ENCODE measurements at regions not wholly inside any gene's neighbourhood (a gene's known extent, or its start where the extent isn't known, plus 50 kb on each side); places are given as distances from the start of the nearest gene placed in this dataset.

DNA sequence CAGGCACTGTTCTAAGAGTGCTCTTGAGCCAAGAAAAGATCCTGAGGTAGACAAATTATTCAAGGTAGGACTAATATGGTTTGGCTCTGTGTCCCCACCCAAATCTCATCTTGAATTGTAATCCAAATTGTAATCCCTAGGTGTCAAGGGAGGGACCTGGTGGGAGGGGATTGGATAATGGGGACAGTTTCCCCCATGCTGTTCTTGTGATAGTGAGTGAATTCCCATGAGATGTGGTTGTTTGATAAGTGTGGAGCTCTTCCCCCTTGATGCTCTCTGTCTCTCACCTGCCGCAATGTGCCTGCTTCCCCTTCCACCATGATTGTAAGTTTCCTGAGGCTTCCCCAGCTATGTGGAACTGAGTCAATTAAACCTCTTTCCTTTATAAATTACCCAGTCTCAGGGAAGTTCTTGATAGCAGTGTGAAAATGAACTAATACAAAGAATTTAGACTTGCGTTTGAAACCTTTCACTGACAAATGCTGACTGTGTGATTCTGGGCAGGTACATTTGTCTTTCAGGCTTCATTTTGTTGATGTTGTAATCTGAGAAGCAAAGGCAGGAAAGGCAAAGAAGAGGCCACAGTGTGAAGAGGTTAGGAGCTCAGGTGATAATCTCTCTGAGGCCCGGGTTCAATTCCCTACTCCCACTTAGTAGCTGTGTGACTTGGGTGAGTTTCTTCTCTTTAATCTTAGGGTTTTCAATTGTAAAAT lies 115.8 kb upstream of the PAX6 start:
- H3K79me2 ChIP-seq (ENCODE audit: insufficient read depth, low read length): no peaks in the 10 kb centered on the region

DNA sequence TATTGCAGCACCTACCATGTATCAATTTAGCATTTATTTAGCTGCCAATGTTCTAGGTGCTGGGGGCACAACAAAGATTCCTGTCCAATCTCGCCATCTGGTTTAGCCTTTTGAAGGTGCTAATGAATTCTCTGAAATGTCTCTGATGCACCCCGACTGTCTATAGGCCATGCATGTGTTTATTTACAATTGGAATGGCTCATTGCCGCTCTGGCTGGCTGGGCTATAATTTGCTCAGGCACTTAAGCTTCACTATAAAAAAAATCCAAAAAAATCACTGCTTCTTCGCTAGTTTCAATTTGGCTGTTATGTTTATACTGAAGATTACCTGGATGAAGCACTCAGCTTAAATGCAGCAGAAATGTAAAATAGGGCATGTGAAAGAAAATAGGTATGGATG lies 115.0 kb upstream of the PAX6 start:
- Histone ChIP-seq H4K20me1 (ENCODE audit: low read depth, low read length) (no peaks in the 10 kb centered on the region), H3K9ac (ENCODE audit: low read length) (no peak overlapping the region)
- TF ChIP-seq, protein P1, sequence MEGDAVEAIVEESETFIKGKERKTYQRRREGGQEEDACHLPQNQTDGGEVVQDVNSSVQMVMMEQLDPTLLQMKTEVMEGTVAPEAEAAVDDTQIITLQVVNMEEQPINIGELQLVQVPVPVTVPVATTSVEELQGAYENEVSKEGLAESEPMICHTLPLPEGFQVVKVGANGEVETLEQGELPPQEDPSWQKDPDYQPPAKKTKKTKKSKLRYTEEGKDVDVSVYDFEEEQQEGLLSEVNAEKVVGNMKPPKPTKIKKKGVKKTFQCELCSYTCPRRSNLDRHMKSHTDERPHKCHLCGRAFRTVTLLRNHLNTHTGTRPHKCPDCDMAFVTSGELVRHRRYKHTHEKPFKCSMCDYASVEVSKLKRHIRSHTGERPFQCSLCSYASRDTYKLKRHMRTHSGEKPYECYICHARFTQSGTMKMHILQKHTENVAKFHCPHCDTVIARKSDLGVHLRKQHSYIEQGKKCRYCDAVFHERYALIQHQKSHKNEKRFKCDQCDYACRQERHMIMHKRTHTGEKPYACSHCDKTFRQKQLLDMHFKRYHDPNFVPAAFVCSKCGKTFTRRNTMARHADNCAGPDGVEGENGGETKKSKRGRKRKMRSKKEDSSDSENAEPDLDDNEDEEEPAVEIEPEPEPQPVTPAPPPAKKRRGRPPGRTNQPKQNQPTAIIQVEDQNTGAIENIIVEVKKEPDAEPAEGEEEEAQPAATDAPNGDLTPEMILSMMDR (IDR thresholded peaks at IDR 0.05; ENCODE audit: insufficient read depth, low read length, poor library complexity, severe bottlenecking): no peak
- no peak for TF ChIP-seq EZH2phosphoT487 (conservative IDR thresholded peaks at IDR 0.05; ENCODE audit: low read length)

More for the DNA sequence above, 115.8 kb upstream of the PAX6 start:
- H3K27me3 ChIP-seq (ENCODE audit: low read length): no peaks in the 10 kb centered on the region
- no peak overlapping the region for H2AFZ ChIP-seq (ENCODE audit: low read depth, low read length, severe bottlenecking)
- no peak overlapping the region for H3K27ac ChIP-seq (ENCODE audit: low read depth, low read length)
- no peak overlapping the region for H3K9ac ChIP-seq (ENCODE audit: low read length)
- no peak overlapping the region for H3K4me3 ChIP-seq (ENCODE audit: insufficient read depth, low read length, poor library complexity, severe bottlenecking)
- no peak for TF ChIP-seq EZH2phosphoT487 (conservative IDR thresholded peaks at IDR 0.05; ENCODE audit: low read length)
- TF ChIP-seq, protein P1 (IDR thresholded peaks at IDR 0.05; ENCODE audit: insufficient read depth, low read length, poor library complexity, severe bottlenecking): no peak
- H3F3A ChIP-seq (ENCODE audit: insufficient read depth): no peaks in the 10 kb centered on the region
- no peaks in the 10 kb centered on the region for H3K9me2 ChIP-seq (replicated peaks; ENCODE audit: insufficient read depth, low read length)
- H4K20me1 ChIP-seq (ENCODE audit: low read depth, low read length): no peaks in the 10 kb centered on the region
- H3K36me3 ChIP-seq (ENCODE audit: low read length): no peaks in the 10 kb centered on the region
- no peak overlapping the region for H3K4me2 ChIP-seq (ENCODE audit: low read depth, low read length, poor library complexity, severe bottlenecking)
- H3K9me3 ChIP-seq (ENCODE audit: insufficient read depth, low read length): no peaks in the 10 kb centered on the region

DNA sequence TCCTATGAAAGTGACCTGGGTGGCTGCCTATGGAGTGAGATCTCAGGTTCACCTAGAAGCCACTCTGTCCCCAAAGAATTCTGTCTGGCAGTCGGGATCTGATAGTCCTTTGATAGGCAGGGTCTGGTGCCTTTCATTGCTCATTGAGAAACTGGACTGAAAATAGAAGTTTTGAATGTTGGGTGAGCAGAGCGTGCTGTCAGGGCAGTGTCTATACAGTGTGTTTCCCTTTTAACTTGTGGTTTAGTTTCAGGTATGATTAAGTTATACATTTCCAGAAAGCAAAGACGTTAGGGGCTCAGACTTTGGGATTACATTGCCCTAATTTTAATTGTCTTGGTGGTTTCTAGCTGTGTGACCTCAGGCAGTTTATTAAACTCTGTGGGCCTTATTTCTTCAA lies 111.3 kb upstream of the PAX6 start:
- Histone ChIP-seq H3K27ac (ENCODE audit: low read depth, low read length) (no peak overlapping the region), H3K9me3 (ENCODE audit: insufficient read depth, low read length) (no peaks in the 10 kb centered on the region), H3K9ac (ENCODE audit: low read length) (no peak overlapping the region), H3F3A (ENCODE audit: insufficient read depth) (no peaks in the 10 kb centered on the region), H3K79me2 (ENCODE audit: insufficient read depth, low read length) (no peaks in the 10 kb centered on the region), H2AFZ (ENCODE audit: low read depth, low read length, severe bottlenecking) (no peak overlapping the region), H4K20me1 (ENCODE audit: low read depth, low read length) (no peaks in the 10 kb centered on the region), H3K36me3 (ENCODE audit: low read length) (no peaks in the 10 kb centered on the region), H3K4me3 (ENCODE audit: insufficient read depth, low read length, poor library complexity, severe bottlenecking) (no peak overlapping the region), H3K27me3 (ENCODE audit: low read length) (no peaks in the 10 kb centered on the region), H3K9me2 (replicated peaks; ENCODE audit: insufficient read depth, low read length) (no peaks in the 10 kb centered on the region), H3K4me2 (ENCODE audit: low read depth, low read length, poor library complexity, severe bottlenecking) (no peak overlapping the region)
- TF ChIP-seq EZH2phosphoT487 (conservative IDR thresholded peaks at IDR 0.05; ENCODE audit: low read length): no peak

More for the DNA sequence above, 115.0 kb upstream of the PAX6 start:
- Histone ChIP-seq H3K79me2 (ENCODE audit: insufficient read depth, low read length) (no peaks in the 10 kb centered on the region), H3K4me3 (ENCODE audit: insufficient read depth, low read length, poor library complexity, severe bottlenecking) (no peak overlapping the region), H2AFZ (ENCODE audit: low read depth, low read length, severe bottlenecking) (no peak overlapping the region), H3K36me3 (ENCODE audit: low read length) (no peaks in the 10 kb centered on the region), H3K9me2 (replicated peaks; ENCODE audit: insufficient read depth, low read length) (no peaks in the 10 kb centered on the region), H3F3A (ENCODE audit: insufficient read depth) (no peaks in the 10 kb centered on the region), H3K27me3 (ENCODE audit: low read length) (no peaks in the 10 kb centered on the region), H3K4me2 (ENCODE audit: low read depth, low read length, poor library complexity, severe bottlenecking) (no peak overlapping the region), H3K27ac (ENCODE audit: low read depth, low read length) (no peak overlapping the region), H3K9me3 (ENCODE audit: insufficient read depth, low read length) (no peaks in the 10 kb centered on the region)

DNA sequence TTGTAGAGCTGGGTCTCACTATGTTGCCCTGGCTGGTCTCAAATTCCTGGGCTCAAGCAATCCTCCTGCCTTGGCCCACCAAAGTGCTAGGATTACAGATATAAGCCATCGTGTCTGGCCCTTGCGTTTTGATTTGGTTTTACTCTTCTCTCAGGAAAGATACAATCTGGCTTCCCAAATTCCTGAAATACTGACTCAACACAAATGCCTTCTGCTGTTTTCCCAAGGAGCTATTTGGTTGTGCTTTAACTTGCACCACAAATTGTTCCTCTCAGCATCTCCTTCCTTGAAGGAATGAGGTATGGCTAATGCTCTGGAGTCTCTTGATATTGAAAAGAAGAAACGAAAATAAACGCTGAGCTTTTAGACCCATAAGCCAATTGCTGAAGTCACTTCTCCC lies 110.0 kb upstream of the PAX6 start:
- TF ChIP-seq, protein P1 (IDR thresholded peaks at IDR 0.05; ENCODE audit: insufficient read depth, low read length, poor library complexity, severe bottlenecking): no peak
- no peak for TF ChIP-seq EZH2phosphoT487 (conservative IDR thresholded peaks at IDR 0.05; ENCODE audit: low read length)
- no peaks in the 10 kb centered on the region for H4K20me1 ChIP-seq (ENCODE audit: low read depth, low read length)
- H3K27me3 ChIP-seq (ENCODE audit: low read length): no peaks in the 10 kb centered on the region
- no peak overlapping the region for H3K4me2 ChIP-seq (ENCODE audit: low read depth, low read length, poor library complexity, severe bottlenecking)
- no peaks in the 10 kb centered on the region for H3F3A ChIP-seq (ENCODE audit: insufficient read depth)
- H3K4me3 ChIP-seq (ENCODE audit: insufficient read depth, low read length, poor library complexity, severe bottlenecking): no peak overlapping the region
- no peaks in the 10 kb centered on the region for H3K36me3 ChIP-seq (ENCODE audit: low read length)
- H3K79me2 ChIP-seq (ENCODE audit: insufficient read depth, low read length): no peaks in the 10 kb centered on the region
- H3K9me3 ChIP-seq (ENCODE audit: insufficient read depth, low read length): no peaks in the 10 kb centered on the region
- no peaks in the 10 kb centered on the region for H3K9me2 ChIP-seq (replicated peaks; ENCODE audit: insufficient read depth, low read length)
- H3K27ac ChIP-seq (ENCODE audit: low read depth, low read length): no peak overlapping the region
- no peak overlapping the region for H2AFZ ChIP-seq (ENCODE audit: low read depth, low read length, severe bottlenecking)
- H3K9ac ChIP-seq (ENCODE audit: low read length): no peak overlapping the region
